Ramos (cell line): ENCODE measurements at regions not wholly inside any gene's neighbourhood (a gene's known extent, or its start where the extent isn't known, plus 50 kb on each side); places are given as distances from the start of the nearest gene placed in this dataset.

Experiments used
- in situ Hi-C: fragments of 300-500 bp; cut with MboI; formaldehyde crosslinking; loops from one replicate; pipeline ENCODE4 v1.14.3; 2022; ENCODE audit warnings: low sequenced_read_pairs; ENCODE audit not compliant: unreplicated experiment

- in situ Hi-C loops: no loop called here
Measured at GRCh38 chr3:59318881-59319280, 269.1 kb upstream of the CFAP20DC start.

DNA sequence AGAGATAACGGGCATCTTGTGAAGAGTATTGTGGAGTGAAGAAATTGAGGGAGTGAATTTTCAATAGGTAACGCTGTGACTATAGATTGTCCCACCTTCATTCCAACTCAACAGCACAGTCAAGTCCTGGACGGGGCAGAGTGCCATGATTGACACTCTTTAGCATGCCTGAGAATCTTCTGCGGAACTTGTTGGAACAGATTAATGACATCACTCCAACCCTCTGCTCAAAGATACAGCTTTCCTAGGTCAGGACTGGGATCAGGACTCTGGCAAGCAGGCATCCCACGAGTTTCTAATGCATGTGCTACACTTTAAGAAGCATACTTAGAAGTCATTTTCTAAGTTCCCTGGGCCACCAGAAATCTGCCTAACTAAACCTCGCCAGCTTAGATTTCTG lies 267.6 kb upstream of the CFAP20DC start:
- in situ Hi-C loops: no loop called here

DNA sequence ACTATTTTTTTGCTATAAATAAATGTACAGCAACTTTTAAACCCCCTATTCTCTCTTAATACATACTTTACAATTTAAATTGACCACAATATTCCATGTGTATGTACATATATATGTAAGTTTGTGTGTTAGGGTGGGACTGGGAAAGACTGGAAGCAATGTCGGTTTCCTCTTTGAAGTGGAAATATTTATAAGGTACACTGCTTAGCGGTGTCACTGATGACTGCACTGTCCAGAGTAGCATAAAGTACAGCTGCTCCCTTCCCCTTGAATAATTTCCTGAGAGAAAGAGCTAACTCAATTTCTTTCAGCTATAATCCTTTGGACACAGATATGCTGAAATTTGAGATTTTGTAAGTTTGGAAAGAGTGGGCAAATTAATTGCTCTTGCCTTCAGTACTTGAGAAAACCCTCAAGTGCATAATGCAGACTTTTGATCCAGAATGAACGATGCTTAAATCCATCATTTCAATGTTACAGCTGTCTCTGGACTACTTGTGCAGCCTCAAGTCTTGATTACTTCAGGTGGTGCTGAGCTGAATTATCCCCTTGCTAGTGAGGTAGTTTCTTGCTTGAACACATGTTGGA lies 267.0 kb upstream of the CFAP20DC start:
- in situ Hi-C loops: no loop called here

DNA sequence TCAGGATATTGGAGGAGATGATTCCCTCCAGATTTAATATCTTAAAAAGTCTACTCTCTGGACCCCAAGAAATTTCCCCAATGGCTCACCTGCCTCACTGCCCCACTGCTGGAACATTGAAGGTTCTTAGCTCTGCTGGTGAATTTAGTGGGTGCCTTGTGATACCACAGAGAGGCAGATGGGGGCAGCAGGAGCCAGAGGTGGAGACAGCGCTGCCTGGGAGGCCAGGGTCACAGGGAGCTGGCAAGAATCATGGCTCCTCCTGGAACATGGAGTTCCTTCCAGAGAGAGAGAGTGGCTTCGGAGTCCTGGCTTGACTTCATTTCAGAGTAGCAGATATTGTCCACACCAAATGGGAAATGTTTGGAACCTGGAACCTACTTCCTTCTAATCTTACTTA lies 263.5 kb upstream of the CFAP20DC start:
- in situ Hi-C loops: no loop called here

DNA sequence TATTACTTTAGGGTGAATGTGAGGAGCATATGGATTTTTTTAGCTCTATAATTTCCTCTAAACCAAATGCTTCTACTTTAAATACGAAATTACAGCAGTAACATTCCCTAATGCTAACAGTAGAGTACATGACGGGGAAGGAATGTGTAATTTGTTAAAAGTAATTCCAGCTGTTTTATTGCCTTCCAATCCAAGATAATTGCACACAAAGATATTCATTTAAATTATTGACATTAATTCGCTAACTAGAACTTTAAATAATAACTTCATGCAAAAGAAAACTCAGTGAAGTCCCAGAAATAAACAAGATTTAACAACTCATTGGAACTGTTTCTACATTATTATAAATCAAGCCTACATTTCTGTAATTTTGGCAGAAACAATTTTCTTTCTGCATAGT lies 261.4 kb upstream of the CFAP20DC start:
- in situ Hi-C loops: no loop called here

DNA sequence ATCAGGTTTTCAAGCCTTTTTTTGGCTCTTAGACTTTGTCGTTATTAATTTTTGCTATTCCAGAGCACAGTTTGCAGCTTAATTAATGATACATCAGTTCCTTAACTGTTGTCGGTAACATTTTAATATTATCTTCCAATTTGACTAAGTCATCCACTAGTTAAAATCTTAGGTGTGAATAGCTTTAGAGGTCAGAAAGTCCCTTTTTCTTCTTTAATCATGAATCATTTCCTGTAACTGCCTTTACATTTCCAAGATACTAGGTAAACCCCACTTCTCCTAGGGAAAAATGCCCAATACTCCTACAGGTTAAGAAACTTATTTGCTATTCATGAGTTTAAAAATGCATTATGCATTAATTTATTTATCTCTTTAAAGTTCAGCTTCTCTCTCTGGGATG lies 260.9 kb upstream of the CFAP20DC start:
- in situ Hi-C loops: no loop called here

DNA sequence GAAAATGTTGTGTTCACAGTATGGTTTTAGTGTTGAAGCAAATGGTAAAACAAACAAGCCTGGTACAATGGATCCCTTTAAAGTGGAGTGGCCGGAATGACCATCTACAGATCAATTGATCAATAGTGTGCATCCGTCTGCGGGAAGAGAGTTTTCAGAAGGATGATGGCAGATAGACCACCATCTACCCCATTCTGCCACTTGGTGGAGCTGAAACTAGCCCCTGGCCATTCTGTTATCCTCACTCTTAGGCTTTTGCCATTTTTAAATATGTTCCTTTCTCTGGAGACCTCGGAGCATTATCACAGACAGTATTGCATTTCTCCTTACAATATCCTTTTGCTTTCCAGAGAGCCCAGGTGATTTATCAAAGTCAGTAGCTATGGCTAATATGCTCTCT lies 258.9 kb upstream of the CFAP20DC start:
- in situ Hi-C loops: no loop called here

DNA sequence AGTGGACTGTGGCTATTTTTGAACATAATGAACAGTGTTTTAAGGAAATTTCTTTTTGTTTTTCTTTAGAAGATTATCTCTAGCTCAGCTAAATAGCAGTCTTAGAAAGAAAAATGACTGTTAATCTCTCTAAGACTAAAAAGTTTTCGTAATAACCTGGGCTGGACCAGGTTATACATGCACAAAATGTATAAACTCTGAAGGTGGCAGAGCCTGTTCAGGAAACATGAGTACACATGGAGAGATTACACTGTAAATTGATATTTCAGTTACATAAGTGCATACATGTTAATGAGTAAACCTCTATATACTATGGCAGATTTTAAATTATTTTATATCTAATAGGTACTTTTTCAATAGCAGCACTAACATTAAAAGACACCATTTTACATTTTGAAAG lies 258.2 kb upstream of the CFAP20DC start:
- in situ Hi-C loops: no loop called here

- in situ Hi-C loops: no loop called here
Measured at GRCh38 chr3:59306436-59306835, 256.6 kb upstream of the CFAP20DC start.

DNA sequence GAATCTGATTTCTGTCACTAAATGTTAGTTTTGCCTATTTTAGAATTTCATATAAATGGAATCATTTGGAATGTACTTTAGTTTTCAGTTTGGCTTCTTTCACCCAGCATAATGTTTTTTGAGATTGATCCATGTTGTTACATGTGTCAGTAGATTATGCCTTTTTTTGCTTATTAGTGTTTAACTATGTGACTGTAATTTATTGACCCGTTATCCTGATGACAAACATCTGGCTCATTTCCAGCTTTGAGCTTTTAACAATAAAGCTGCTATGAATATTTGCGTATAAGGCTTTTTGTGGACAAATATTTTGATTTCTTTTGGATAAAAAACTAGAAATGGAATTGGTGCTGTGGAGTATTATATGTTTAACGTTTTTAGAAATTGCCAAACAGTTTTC lies 254.5 kb upstream of the CFAP20DC start:
- in situ Hi-C loops: no loop called here

DNA sequence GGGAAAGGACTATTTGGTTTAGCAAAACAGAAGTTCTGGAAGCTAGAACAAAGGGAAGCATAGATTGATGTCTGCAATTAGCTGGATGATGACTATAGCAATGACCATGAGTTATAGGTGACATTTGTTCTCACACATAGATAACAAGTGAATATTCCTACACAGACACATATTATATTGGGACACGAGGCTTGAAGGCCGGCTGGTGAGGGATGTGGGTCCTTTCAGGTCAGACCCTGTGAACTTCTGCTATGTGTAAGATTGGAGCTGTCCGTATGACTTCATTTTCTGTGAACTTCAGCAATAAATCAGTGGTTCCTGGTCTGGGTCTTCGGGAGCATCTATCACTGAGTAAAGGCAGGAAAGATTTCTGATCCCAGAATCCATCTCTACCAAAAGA lies 253.6 kb upstream of the CFAP20DC start:
- in situ Hi-C loops: no loop called here

- in situ Hi-C loops: no loop called here
Measured at GRCh38 chr3:59302442-59302841, 252.6 kb upstream of the CFAP20DC start.

DNA sequence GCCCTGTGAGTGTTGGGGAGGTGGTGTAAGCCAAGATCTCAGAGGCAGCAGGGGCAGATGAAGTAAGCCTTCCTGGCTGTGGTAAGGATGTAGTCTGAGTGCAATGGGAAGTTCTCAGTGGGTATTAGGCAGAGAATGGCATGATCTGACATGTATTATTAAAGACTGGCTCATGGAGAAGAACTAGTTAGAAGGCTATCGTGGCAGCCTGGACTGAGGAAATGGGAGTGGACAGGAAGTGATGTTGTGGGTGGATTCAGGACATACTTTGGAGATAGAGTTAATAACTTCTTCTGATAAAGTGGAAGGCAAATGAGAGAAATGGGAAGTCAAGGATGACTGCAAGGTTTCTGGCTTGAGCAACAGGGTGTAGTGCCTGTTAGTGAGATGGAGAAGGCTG lies 250.9 kb upstream of the CFAP20DC start:
- in situ Hi-C loops: no loop called here

- in situ Hi-C loops: no loop called here
Measured at GRCh38 chr3:59299561-59299960, 249.7 kb upstream of the CFAP20DC start.

GRCh38 chr3:59290358-59290757 lies 240.5 kb upstream of the CFAP20DC start:
- in situ Hi-C loops: no loop called here

DNA sequence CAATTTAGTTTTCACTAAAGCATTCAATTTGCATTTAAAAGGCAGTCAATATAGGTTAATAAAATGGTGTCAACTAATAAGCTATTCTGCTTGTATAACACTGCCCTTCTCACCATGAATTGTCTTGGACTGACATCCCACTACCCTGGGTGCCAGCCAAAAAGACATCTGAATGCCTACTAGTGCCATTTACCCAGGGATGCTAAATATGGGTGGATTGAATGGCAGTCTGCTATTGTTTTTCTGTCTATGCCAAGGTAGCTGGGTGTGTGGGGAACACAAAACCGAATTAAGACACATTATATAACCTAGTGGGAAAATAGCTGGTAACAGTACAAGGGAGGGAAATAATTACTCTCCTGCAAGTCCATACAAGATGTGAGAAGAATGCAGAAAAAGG lies 240.0 kb upstream of the CFAP20DC start:
- in situ Hi-C loops: no loop called here

DNA sequence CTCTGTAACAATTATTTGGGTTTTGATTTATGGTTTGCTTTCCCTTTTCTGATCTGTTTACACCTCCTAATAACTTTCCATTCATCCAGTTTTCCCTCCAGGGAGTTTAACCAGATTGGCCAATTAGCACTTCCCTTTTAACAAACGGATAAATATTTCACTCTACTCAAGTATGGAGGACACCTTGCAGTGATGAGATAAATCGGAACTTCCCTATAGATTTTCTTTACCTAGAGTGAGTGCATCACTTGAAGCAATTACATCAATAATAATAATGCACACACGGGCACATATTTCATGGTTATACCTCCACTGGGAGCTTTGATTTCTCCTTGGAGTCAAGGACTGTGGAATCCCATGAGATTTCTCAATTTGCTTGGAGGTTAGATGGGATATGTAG lies 239.1 kb upstream of the CFAP20DC start:
- in situ Hi-C loops: no loop called here

GRCh38 chr3:59286791-59287531 lies 237.1 kb upstream of the CFAP20DC start:
- in situ Hi-C loops: no loop called here

GRCh38 chr3:59285560-59285959 lies 235.7 kb upstream of the CFAP20DC start:
- in situ Hi-C loops: no loop called here

GRCh38 chr3:59284926-59285325 lies 235.1 kb upstream of the CFAP20DC start:
- in situ Hi-C loops: no loop called here

- in situ Hi-C loops: no loop called here
Measured at GRCh38 chr3:59280113-59280512, 230.3 kb upstream of the CFAP20DC start.

- in situ Hi-C loops: no loop called here
Measured at GRCh38 chr3:59277816-59278215, 228.0 kb upstream of the CFAP20DC start.
